ENCODE measurements at regions not wholly inside any gene's neighbourhood (a gene's known extent, or its start where the extent isn't known, plus 50 kb on each side); places are given as distances from the start of the nearest gene placed in this dataset.

DNA sequence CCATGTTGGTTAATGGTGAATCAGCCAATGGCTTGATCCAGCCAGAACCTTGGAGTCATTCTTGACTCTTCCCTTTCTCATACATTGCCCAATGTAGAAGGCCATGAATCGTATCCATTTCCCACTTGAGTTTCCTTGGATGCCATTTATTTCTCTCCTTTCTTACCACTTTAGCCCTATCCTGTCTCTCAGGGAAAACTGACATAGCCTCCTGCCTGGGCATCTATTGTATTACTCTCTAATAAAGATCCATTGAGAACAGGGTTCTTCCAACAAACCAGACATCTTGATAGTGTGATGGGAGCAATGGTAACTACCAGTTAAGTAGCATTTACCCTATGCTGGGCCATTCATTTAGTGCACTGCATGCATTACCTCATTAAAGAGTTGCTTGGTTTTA is 104.2 kb upstream of the CDH11 start:
- TF ChIP-seq, protein P1, sequence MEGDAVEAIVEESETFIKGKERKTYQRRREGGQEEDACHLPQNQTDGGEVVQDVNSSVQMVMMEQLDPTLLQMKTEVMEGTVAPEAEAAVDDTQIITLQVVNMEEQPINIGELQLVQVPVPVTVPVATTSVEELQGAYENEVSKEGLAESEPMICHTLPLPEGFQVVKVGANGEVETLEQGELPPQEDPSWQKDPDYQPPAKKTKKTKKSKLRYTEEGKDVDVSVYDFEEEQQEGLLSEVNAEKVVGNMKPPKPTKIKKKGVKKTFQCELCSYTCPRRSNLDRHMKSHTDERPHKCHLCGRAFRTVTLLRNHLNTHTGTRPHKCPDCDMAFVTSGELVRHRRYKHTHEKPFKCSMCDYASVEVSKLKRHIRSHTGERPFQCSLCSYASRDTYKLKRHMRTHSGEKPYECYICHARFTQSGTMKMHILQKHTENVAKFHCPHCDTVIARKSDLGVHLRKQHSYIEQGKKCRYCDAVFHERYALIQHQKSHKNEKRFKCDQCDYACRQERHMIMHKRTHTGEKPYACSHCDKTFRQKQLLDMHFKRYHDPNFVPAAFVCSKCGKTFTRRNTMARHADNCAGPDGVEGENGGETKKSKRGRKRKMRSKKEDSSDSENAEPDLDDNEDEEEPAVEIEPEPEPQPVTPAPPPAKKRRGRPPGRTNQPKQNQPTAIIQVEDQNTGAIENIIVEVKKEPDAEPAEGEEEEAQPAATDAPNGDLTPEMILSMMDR (IDR thresholded peaks at IDR 0.05; ENCODE audit: insufficient read depth, low read length) = no peak
- H3K4me3 ChIP-seq (ENCODE audit: low read depth, low read length) = no peak overlapping the region
- DNase-seq (ENCODE audit: low read depth) = no peak

DNA sequence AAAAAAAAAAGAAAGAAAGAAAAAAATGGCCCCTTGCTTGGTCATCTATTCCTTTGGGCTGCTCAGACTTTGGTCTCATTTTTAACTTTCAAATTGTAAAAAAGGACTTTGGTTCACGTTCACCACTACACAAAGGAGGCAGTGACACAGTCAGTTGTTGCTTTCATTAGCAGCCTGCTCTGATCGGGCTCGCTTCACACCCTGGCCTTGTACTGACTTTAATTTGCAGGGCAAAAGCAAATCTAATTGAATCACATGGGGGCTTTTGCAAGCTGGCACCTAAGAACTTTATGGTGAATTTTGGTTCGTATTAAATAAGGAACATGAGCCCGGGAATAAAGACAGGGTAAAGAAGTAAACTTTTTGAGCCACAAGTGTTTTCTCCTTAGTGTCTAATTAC is 103.6 kb upstream of the CDH11 start:
- no peak overlapping the region for H3K4me3 ChIP-seq (ENCODE audit: low read depth, low read length)
- no peak for DNase-seq (ENCODE audit: low read depth)
- TF ChIP-seq, protein P1 (IDR thresholded peaks at IDR 0.05; ENCODE audit: insufficient read depth, low read length) = no peak

DNA sequence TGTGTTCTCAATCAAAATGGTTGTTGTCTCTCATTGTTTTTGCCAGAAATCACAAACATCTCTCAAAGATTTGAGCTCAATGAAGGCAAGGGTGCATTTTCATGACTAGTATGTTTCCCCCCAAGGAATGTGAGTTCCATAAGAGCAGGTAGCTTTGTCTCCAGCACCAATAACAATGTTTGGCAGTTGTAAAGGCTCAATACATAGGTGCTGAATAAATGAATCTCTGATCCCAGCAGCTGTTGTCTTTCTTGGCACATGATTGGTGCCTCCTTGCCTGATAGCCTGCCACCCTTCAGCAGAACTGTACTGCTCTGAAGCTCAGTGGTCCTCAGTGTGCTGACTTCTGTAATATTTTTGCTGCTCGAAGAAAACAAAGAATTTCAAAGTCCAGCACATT is 103.1 kb upstream of the CDH11 start:
- no peak overlapping the region for H3K4me3 ChIP-seq (ENCODE audit: low read depth, low read length)
- TF ChIP-seq, protein P1 (IDR thresholded peaks at IDR 0.05; ENCODE audit: insufficient read depth, low read length) = no peak
- DNase-seq (ENCODE audit: low read depth) = no peak

DNA sequence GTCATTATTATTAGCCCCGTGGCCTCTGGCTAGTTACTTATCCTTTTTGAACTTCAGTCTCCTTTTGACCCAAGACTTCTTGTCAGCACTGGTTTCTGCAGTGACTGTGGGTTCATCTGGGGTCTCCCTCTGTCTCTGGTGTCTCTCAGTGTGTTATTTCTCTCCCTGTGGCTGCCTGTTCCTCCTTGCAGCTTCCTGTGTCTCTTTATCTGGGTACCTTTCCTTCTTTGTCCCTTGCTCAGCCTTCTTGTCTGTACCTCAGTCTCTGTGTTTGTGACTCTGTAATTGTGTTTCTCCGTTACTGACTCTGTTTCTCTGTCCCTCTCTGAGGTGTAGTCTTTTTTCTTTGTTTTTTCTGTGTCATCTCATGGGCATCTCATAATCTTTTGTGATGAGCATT is 102.6 kb upstream of the CDH11 start:
- no peak for DNase-seq (ENCODE audit: low read depth)
- TF ChIP-seq, protein P1 (IDR thresholded peaks at IDR 0.05; ENCODE audit: insufficient read depth, low read length) = no peak
- H3K4me3 ChIP-seq (ENCODE audit: low read depth, low read length) = no peak overlapping the region

DNA sequence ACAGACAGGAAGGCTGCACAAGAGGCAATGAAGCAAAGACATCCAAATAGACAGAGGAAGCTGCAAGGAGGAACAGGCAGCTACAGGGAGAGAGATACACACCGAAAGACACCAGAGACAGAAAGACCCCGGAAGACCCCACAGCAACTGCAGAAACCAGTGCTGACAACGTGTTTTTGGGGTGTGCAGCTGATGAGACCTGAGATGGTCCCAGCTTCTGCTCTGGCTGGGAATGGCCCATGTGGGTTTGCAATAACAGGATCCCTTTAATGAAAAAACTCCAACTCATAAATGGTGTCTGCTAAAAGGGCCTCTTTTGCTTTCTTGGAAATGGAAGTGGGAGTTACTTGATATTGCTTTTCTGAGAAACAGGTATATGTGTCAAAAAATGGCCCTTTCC is 101.5 kb upstream of the CDH11 start:
- TF ChIP-seq, protein P1 (IDR thresholded peaks at IDR 0.05; ENCODE audit: insufficient read depth, low read length) = no peak
- DNase-seq (ENCODE audit: low read depth) = no peak
- H3K4me3 ChIP-seq (ENCODE audit: low read depth, low read length) = no peak overlapping the region

DNA sequence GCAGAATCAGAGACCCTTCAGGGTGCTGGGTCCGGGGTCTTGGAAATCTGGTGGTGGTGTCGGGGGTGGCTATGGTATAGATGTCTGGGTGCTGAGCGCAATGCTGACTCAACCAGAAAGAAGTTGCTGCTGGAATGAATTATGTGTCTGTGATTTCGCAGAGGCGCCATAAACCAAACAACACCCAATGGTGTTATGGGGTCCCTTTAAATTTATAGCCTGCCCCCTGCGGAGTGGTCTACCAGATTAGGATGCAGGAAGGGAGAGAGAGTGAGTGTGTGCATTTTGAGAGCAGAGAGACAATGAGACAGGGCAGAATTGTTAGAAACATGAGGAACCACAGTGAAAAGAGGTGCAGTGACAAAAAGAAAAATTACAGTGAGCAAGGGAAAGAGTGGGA is 100.7 kb upstream of the CDH11 start:
- no peak overlapping the region for H3K4me3 ChIP-seq (ENCODE audit: low read depth, low read length)
- TF ChIP-seq, protein P1 (IDR thresholded peaks at IDR 0.05; ENCODE audit: insufficient read depth, low read length) = no peak
- no peak for DNase-seq (ENCODE audit: low read depth)

DNA sequence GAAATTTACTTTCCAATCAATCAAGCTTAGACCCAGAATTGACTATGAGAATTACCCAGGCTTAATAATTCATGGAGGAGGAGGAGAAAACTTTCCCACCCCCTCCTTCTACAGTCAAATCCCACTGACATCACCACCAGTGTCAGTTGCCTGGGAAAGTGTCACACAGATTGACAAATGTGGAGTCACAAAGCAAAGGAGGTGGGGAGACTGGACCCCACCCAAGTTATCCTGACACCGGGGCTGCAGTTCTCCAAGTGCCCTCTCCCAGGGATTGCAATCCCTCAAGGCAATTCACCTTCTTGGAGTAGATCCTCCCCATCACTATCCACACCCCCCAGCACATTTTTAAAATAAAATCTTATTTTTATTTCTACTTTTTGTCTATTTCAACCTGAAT is 100.2 kb upstream of the CDH11 start:
- TF ChIP-seq, protein P1 (IDR thresholded peaks at IDR 0.05; ENCODE audit: insufficient read depth, low read length) = no peak
- no peak overlapping the region for H3K4me3 ChIP-seq (ENCODE audit: low read depth, low read length)
- no peak for DNase-seq (ENCODE audit: low read depth)

Measured in fibroblast of the aortic adventitia (primary cell).